NB4 (cell line): ENCODE measurements at regions not wholly inside any gene's neighbourhood (a gene's known extent, or its start where the extent isn't known, plus 50 kb on each side); places are given as distances from the start of the nearest gene placed in this dataset.

Experiments
- CTCF ChIP-seq: IDR thresholded peaks from one replicate; pipeline ENCODE4 v1.5.1; 2012; ENCODE audit warnings: low read depth, low read length
- MAX ChIP-seq: IDR thresholded peaks from 2 replicates; pipeline ENCODE4 v1.6.1; 2011; ENCODE audit warnings: low read depth, low read length
- POLR2A ChIP-seq: IDR thresholded peaks from 2 replicates; pipeline ENCODE4 v1.6.1; 2011; ENCODE audit warnings: mild to moderate bottlenecking; ENCODE audit not compliant: insufficient read length; ENCODE audit errors: extremely low read depth

DNA sequence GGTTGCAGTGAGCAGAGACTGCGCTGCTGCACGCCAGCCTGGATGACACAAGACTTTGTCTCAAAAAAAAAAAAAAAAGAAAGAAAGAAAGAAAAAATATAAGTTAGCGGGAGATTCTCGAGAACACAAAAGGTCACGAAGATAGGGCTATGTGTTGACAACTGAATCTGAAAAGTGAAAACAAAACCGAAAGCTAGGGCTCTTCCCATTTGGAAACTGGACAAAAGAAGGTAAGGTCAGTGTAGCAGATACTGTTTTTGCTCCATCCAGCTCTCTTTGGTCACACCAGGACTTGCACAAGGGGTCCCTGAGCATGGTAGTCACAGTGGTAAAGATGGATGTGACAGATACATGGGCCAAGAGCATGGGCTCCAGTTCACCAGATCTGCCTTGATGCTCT, 60.4 kb upstream of the MAP10 start:
- TF ChIP-seq POLR2A (no peak), MAX (no peak), CTCF (no peak)
